ENCODE measurements at regions not wholly inside any gene's neighbourhood (a gene's known extent, or its start where the extent isn't known, plus 50 kb on each side); places are given as distances from the start of the nearest gene placed in this dataset.

- TF ChIP-seq, protein P1, sequence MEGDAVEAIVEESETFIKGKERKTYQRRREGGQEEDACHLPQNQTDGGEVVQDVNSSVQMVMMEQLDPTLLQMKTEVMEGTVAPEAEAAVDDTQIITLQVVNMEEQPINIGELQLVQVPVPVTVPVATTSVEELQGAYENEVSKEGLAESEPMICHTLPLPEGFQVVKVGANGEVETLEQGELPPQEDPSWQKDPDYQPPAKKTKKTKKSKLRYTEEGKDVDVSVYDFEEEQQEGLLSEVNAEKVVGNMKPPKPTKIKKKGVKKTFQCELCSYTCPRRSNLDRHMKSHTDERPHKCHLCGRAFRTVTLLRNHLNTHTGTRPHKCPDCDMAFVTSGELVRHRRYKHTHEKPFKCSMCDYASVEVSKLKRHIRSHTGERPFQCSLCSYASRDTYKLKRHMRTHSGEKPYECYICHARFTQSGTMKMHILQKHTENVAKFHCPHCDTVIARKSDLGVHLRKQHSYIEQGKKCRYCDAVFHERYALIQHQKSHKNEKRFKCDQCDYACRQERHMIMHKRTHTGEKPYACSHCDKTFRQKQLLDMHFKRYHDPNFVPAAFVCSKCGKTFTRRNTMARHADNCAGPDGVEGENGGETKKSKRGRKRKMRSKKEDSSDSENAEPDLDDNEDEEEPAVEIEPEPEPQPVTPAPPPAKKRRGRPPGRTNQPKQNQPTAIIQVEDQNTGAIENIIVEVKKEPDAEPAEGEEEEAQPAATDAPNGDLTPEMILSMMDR (IDR thresholded peaks at IDR 0.05) = no peak
- Histone ChIP-seq H3K9me3 (no peaks in the 10 kb centered on the region), H3K27ac (no peak overlapping the region), H3K4me1 (peaks cover 0 to 20% of the 10 kb centered on the region in 2 donors), H3K4me3 (peak overlapping the region; percentile 22 to 39), H3K36me3 (no peaks in the 10 kb centered on the region), H3K27me3 (no peaks in the 10 kb centered on the region)
- no peak for DNase-seq (ENCODE audit: low spot score)
Measured at GRCh38 chrX:131764216-131764615, 220.3 kb downstream of the OR13H1 start.

- Histone ChIP-seq H3K4me3 (peak overlapping the region; percentile 41 to 52), H3K9me3 (no peaks in the 10 kb centered on the region), H3K36me3 (no peaks in the 10 kb centered on the region), H3K27ac (peak overlapping the region; percentile 59 to 71), H3K27me3 (peaks cover 0 to 11% of the 10 kb centered on the region in 2 donors), H3K4me1 (peaks cover 0 to 3% of the 10 kb centered on the region in 2 donors)
- peak; percentile 74 for DNase-seq (ENCODE audit: low spot score)
- TF ChIP-seq, protein P1 (IDR thresholded peaks at IDR 0.05) = peak; percentile 28 to 66
Measured at GRCh38 chrX:131778269-131779218, 234.7 kb downstream of the OR13H1 start.

DNA sequence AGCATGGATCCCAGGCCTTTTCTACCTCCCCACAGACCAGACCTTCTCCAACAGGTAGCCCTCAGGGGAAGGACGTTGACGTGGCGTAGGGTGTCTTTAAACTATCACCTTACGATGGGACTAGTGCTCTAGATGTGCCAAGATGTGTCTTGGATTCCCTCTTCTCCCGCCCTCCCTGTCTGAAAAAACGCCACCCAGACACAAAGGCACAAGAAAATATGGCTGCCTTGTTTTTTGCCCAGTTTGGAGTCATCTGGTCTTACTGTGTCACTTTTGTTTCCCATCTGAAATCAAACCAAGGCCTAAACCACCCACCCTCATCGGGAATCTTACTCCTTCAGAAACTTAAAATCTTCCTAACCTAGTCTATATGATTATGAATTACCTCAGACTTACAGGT lies 235.4 kb downstream of the OR13H1 start:
- Histone ChIP-seq H3K9me3 (no peaks in the 10 kb centered on the region), H3K27me3 (peaks cover 0 to 11% of the 10 kb centered on the region in 2 donors), H3K36me3 (no peaks in the 10 kb centered on the region), H3K4me3 (no peak overlapping the region), H3K4me1 (peaks cover 0 to 3% of the 10 kb centered on the region in 2 donors), H3K27ac (no peak overlapping the region)
- TF ChIP-seq, protein P1 (IDR thresholded peaks at IDR 0.05) = no peak
- no peak for DNase-seq (ENCODE audit: low spot score)

DNA sequence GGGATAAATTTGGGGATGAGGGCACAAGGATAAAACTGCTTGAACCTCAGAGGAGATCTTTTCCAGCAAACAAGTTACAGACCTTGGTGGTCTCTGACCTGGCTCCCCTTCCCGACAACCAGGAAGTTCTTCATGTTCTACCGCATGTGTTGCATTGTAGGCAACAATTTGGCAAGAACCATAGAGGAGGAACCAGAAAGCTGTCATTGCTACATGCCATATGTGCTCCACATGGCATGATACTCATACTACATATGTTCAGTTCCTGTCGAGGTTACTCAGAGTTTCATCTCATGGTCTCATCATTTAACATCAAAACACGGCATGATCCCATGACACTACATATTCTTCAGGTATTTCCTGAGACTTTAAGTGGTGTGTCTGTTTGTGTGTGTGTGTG lies 235.9 kb downstream of the OR13H1 start:
- no peak for DNase-seq (ENCODE audit: low spot score)
- Histone ChIP-seq H3K4me1 (peaks cover 0 to 3% of the 10 kb centered on the region in 2 donors), H3K27ac (no peak overlapping the region), H3K27me3 (peaks cover 0 to 11% of the 10 kb centered on the region in 2 donors), H3K4me3 (no peak overlapping the region), H3K36me3 (no peaks in the 10 kb centered on the region), H3K9me3 (no peaks in the 10 kb centered on the region)
- TF ChIP-seq, protein P1 (IDR thresholded peaks at IDR 0.05) = no peak

DNA sequence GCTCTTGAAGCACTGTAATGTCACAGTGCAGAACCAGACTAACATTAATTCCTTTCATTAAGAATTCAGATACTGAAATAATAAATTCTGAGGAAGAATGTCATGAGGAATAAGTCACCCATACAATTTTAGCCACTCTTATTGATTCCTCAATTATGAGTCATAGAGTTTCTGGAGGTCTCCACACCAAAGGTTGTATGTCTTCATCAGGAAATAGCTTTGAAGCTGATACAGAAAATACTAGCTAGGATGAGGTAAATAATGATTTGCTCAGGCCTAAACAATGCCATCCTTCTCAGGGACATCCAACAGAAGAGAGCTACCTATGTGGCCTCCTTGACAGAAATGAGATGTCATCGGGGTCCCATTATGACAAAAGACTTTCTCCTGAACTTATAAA lies 238.8 kb downstream of the OR13H1 start:
- no peak for DNase-seq (ENCODE audit: low spot score)
- Histone ChIP-seq H3K9me3 (no peaks in the 10 kb centered on the region), H3K27ac (no peak overlapping the region), H3K4me1 (peaks cover 0 to 3% of the 10 kb centered on the region in 2 donors), H3K4me3 (no peak overlapping the region), H3K36me3 (no peaks in the 10 kb centered on the region), H3K27me3 (no peaks in the 10 kb centered on the region)
- TF ChIP-seq, protein P1 (IDR thresholded peaks at IDR 0.05) = no peak
